ENCODE measurements at regions not wholly inside any gene's neighbourhood (a gene's known extent, or its start where the extent isn't known, plus 50 kb on each side); places are given as distances from the start of the nearest gene placed in this dataset.

DNA sequence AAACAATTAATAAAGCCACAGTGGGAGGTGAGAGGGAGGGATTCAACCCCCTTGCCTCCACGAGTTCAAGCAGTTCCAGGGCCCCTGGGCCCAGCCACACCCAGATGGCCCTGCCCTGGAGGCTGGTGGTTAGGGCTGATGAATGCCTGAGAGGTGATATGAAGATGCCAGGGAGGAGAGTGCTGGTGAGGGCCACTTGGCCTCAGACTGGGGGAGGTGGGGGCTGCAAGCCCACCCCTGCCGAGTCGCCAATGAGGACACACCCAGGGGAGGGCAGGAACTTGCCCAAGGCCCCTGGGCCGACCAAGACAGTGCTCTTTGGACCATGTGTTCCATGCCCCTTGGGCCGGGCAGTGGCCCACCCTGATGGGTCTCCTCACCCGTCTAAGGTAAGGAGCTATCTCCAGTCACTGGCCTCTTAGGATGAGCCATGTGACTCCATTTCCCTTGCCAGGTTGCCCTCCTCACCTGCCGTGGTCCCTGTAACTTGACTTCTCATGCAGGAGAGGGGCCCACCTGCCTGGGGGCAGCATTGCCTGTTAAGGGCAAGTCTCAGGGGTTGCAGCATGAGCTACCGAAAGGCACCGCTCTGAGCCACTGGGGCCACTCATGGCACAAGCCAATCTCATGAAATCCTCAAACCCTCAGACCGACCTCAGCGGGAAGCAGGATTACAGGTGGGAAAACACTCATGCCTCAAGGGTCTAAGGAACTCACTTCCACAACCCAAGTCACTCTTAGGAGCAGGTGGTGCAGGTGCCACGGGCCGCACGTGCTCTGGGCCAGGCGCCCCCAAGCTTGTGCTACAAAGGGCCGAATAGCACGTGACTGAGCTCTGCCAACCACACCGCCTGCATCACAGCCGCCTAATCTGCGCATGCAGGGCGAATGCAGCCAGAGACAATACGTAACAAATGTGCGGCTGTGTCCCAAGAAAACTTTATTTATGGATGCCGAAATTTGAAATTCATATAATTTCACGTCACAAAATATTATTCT is 147.4 kb upstream of the MLN start:
- Histone ChIP-seq H3K9me3 (no peaks in the 10 kb centered on the region), H3K4me1 (no peaks in the 10 kb centered on the region), H3K4me3 (no peak overlapping the region), H3K27me3 (peaks cover 0 to 26% of the 10 kb centered on the region in 2 donors), H3K27ac (no peak overlapping the region), H3K36me3 (no peaks in the 10 kb centered on the region)
- DNase-seq: peak in 1 of 2 donors; percentile 51
- TF ChIP-seq, protein P1, sequence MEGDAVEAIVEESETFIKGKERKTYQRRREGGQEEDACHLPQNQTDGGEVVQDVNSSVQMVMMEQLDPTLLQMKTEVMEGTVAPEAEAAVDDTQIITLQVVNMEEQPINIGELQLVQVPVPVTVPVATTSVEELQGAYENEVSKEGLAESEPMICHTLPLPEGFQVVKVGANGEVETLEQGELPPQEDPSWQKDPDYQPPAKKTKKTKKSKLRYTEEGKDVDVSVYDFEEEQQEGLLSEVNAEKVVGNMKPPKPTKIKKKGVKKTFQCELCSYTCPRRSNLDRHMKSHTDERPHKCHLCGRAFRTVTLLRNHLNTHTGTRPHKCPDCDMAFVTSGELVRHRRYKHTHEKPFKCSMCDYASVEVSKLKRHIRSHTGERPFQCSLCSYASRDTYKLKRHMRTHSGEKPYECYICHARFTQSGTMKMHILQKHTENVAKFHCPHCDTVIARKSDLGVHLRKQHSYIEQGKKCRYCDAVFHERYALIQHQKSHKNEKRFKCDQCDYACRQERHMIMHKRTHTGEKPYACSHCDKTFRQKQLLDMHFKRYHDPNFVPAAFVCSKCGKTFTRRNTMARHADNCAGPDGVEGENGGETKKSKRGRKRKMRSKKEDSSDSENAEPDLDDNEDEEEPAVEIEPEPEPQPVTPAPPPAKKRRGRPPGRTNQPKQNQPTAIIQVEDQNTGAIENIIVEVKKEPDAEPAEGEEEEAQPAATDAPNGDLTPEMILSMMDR (IDR thresholded peaks at IDR 0.05): no peak
- intact Hi-C loops (cut with DNase I; ENCODE audit: low total_unique reads): no loop called here

- Histone ChIP-seq H3K27ac (no peak overlapping the region), H3K9me3 (no peaks in the 10 kb centered on the region), H3K4me1 (no peaks in the 10 kb centered on the region), H3K4me3 (no peak overlapping the region), H3K36me3 (no peaks in the 10 kb centered on the region), H3K27me3 (peaks cover 0 to 26% of the 10 kb centered on the region in 2 donors)
- TF ChIP-seq, protein P1 (IDR thresholded peaks at IDR 0.05): no peak
- intact Hi-C loops (cut with DNase I; ENCODE audit: low total_unique reads): no loop called here
- no peak for DNase-seq
Observed at GRCh38 chr6:33950472-33950881, 146.7 kb upstream of the MLN start.

DNA sequence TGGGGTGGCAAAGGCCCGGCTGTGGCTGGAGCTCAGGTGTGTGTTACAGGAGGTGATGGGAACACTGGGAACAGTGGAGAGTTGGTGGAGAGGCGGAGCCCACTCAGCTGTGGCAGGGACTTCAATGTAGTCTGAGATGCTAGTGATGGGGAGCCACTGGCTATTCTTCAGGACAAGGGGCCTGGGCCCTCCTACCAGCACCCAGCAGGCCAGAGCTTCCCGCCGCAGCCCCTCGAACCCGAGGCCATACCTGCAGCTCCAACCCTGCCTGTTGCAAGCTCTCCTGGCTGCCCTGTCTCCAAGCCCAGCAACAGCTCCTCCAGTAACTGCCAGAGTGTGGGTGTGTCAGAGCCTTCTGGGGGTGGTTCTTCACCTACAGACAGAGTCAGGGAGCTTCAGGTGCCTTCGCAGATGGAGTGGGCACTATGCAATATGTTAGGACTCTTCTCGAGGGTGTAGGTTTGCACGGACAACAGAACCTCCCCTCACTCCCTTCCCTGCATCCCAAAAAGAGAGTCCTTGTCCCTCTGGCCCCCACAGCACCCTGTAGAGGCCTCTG is 146.2 kb upstream of the MLN start:
- Histone ChIP-seq H3K27ac (no peak overlapping the region), H3K4me3 (no peak overlapping the region), H3K4me1 (no peaks in the 10 kb centered on the region), H3K27me3 (peaks cover 0 to 30% of the 10 kb centered on the region in 2 donors), H3K36me3 (no peaks in the 10 kb centered on the region), H3K9me3 (no peaks in the 10 kb centered on the region)
- DNase-seq: peak in 1 of 2 donors; percentile 45
- intact Hi-C loops (cut with DNase I; ENCODE audit: low total_unique reads): no loop called here
- TF ChIP-seq, protein P1 (IDR thresholded peaks at IDR 0.05): no peak

GRCh38 chr6:33949111-33949510 is 145.3 kb upstream of the MLN start:
- Histone ChIP-seq H3K4me3 (no peak overlapping the region), H3K36me3 (no peaks in the 10 kb centered on the region), H3K9me3 (no peaks in the 10 kb centered on the region), H3K27ac (no peak overlapping the region), H3K4me1 (no peaks in the 10 kb centered on the region), H3K27me3 (peaks cover 0 to 36% of the 10 kb centered on the region in 2 donors)
- intact Hi-C loops (cut with DNase I; ENCODE audit: low total_unique reads): no loop called here
- peak in 1 of 2 donors; percentile 46 for DNase-seq
- TF ChIP-seq, protein P1 (IDR thresholded peaks at IDR 0.05): no peak

GRCh38 chr6:33947916-33948594 is 144.3 kb upstream of the MLN start:
- Histone ChIP-seq H3K36me3 (no peaks in the 10 kb centered on the region), H3K4me1 (no peaks in the 10 kb centered on the region), H3K27ac (no peak overlapping the region), H3K4me3 (no peak overlapping the region), H3K9me3 (no peaks in the 10 kb centered on the region), H3K27me3 (peaks cover 0 to 44% of the 10 kb centered on the region in 2 donors)
- intact Hi-C loops (cut with DNase I; ENCODE audit: low total_unique reads): no loop called here
- TF ChIP-seq, protein P1 (IDR thresholded peaks at IDR 0.05): no peak
- peak in 1 of 2 donors; percentile 21 for DNase-seq
